ENCODE measurements at regions not wholly inside any gene's neighbourhood (a gene's known extent, or its start where the extent isn't known, plus 50 kb on each side); places are given as distances from the start of the nearest gene placed in this dataset.

- TF ChIP-seq CTCF (IDR thresholded peaks at IDR 0.05) (no peak), POLR2A (IDR thresholded peaks at IDR 0.05) (no peak), EP300 (IDR thresholded peaks at IDR 0.05) (no peak)
Observed at GRCh38 chr11:111067994-111068393, 177.5 kb upstream of the POU2AF2 start.
